Small intestine (tissue), 7 donors: ENCODE measurements at regions not wholly inside any gene's neighbourhood (a gene's known extent, or its start where the extent isn't known, plus 50 kb on each side); places are given as distances from the start of the nearest gene placed in this dataset.
"Not testable (repeated sequence)": the region's sequence is repeated elsewhere in the genome, so short reads cannot be mapped to it uniquely, and the experiment has no call there.

Experiments
- DNase-seq, 2 donors: peaks; one replicate each; pipeline versions ENCODE4 v3.0.0 to v3.0.0-alpha.2; 2013
- FAIRE-seq: peaks from 2 replicates; lab custom pipeline; 2012; peaks lifted over from hg19 to GRCh38; lab: Jason Lieb, UNC
- H3K27ac ChIP-seq, 3 donors: one replicate each; pipeline ENCODE4 v1.5.1; 2013; ENCODE audit warnings: low read length in 2 of 3, mild to moderate bottlenecking in 2 of 3, control low read depth in 1 of 3, inconsistent platforms in 1 of 3, low read depth in 1 of 3, moderate library complexity in 1 of 3
- H3K27me3 ChIP-seq, 3 donors: one replicate each; pipeline ENCODE4 v1.6.1; 2013; ENCODE audit warnings: low read length in 3 of 3, inconsistent platforms in 1 of 3; ENCODE audit not compliant: control insufficient read depth in 3 of 3, insufficient read depth in 3 of 3
- H3K36me3 ChIP-seq, 3 donors: one replicate each; pipeline ENCODE4 v1.6.1; 2013; ENCODE audit warnings: low read length in 3 of 3, inconsistent platforms in 1 of 3, low read depth in 1 of 3, mild to moderate bottlenecking in 1 of 3, moderate library complexity in 1 of 3; ENCODE audit not compliant: control insufficient read depth in 3 of 3, insufficient read depth in 2 of 3
- H3K4me1 ChIP-seq, 3 donors: one replicate each; pipeline ENCODE4 v1.6.1; 2013; ENCODE audit warnings: low read length in 2 of 3, inconsistent platforms in 1 of 3, low read depth in 1 of 3, mild to moderate bottlenecking in 1 of 3, moderate library complexity in 1 of 3; ENCODE audit not compliant: control insufficient read depth in 3 of 3, insufficient read depth in 2 of 3
- H3K4me3 ChIP-seq, 3 donors: one replicate each; pipeline ENCODE4 v1.5.1; 2013; ENCODE audit warnings: low read length in 3 of 3, control low read depth in 1 of 3, inconsistent platforms in 1 of 3, low read depth in 1 of 3, mild to moderate bottlenecking in 1 of 3, moderate library complexity in 1 of 3
- H3K9me3 ChIP-seq, 2 donors: one replicate each; pipeline ENCODE4 v1.6.1; 2013; ENCODE audit warnings: low read depth in 1 of 2, low read length in 1 of 2; ENCODE audit not compliant: control insufficient read depth in 2 of 2, insufficient read depth in 1 of 2
- WGBS, 3 donors: extraction: QIAGEN DNeasy Blood & Tissue Kit; methylation state at CpG; one replicate each; pipeline ENCODE4 v1.1.7; 2013; 5-methylcytosine and 5-hydroxymethylcytosine counted together
- donor health status: healthy with polysubstance abuse.
- donor health status: control.
- donor health status: control.
- donor health status: Bipolar disorder and iron deficiency.
- donor health status: healthy.

- Histone ChIP-seq H3K27ac (no peak overlapping the region), H3K4me1 (no peaks in the 10 kb centered on the region), H3K4me3 (no peak overlapping the region), H3K36me3 (no peaks in the 10 kb centered on the region), H3K9me3 (no peaks in the 10 kb centered on the region), H3K27me3 (no peaks in the 10 kb centered on the region)
- no peak for DNase-seq
- FAIRE-seq = no peak
Measured at GRCh38 chr4:104286867-104287266, 207.8 kb downstream of the CXXC4 start.

- FAIRE-seq = no peak
- Histone ChIP-seq H3K27me3 (no peaks in the 10 kb centered on the region), H3K4me3 (no peak overlapping the region), H3K27ac (no peak overlapping the region), H3K9me3 (no peaks in the 10 kb centered on the region), H3K36me3 (no peaks in the 10 kb centered on the region), H3K4me1 (no peaks in the 10 kb centered on the region)
- no peak for DNase-seq
Measured at GRCh38 chr4:104283303-104283702, 211.4 kb downstream of the CXXC4 start.

- H3K36me3 ChIP-seq = no peaks in the 10 kb centered on the region
Measured at GRCh38 chr4:104279744-104280143, 214.9 kb downstream of the CXXC4 start.

GRCh38 chr4:104272966-104273365 is 221.7 kb downstream of the CXXC4 start:
- Histone ChIP-seq H3K4me3 (no peak overlapping the region), H3K4me1 (no peaks in the 10 kb centered on the region), H3K27ac (no peak overlapping the region), H3K36me3 (no peaks in the 10 kb centered on the region), H3K27me3 (no peaks in the 10 kb centered on the region), H3K9me3 (no peaks in the 10 kb centered on the region)
- FAIRE-seq (no peak), DNase-seq (no peak)
- WGBS, 3 donors = 51 to 57% (median 52%) methylated on average over 2 of the region's 2 CpGs

More at GRCh38 chr4:104279744-104280143, 214.9 kb downstream of the CXXC4 start:
- Histone ChIP-seq H3K27me3 (no peaks in the 10 kb centered on the region), H3K4me1 (no peaks in the 10 kb centered on the region), H3K4me3 (no peak overlapping the region), H3K9me3 (no peaks in the 10 kb centered on the region), H3K27ac (no peak overlapping the region)
- DNase-seq (no peak), FAIRE-seq (no peak)
- 73 to 77% (median 75%) methylated on average over 5 of the region's 5 CpGs for WGBS, 3 donors

- DNase-seq, H3K9me3 ChIP-seq, H3K27me3 ChIP-seq, FAIRE-seq, H3K36me3 ChIP-seq, H3K4me3 ChIP-seq, H3K4me1 ChIP-seq, H3K27ac ChIP-seq: not testable (repeated sequence)
- WGBS, 3 donors = 91 to 93% (median 92%) methylated on average over 5 of the region's 5 CpGs
Measured at GRCh38 chr4:104269603-104270002, 225.1 kb downstream of the CXXC4 start.

- H3K27ac ChIP-seq = no peak overlapping the region
- H3K4me1 ChIP-seq = no peaks in the 10 kb centered on the region
- no peak for DNase-seq
- no peaks in the 10 kb centered on the region for H3K27me3 ChIP-seq
- H3K36me3 ChIP-seq = no peaks in the 10 kb centered on the region
- no peak overlapping the region for H3K4me3 ChIP-seq
- WGBS, 3 donors = 66 to 71% (median 71%) methylated on average over 3 of the region's 3 CpGs
- no peak for FAIRE-seq
- H3K9me3 ChIP-seq = no peaks in the 10 kb centered on the region
Measured at GRCh38 chr4:104263100-104263499, 231.6 kb downstream of the CXXC4 start.

- no peak for FAIRE-seq
- H3K9me3 ChIP-seq = no peaks in the 10 kb centered on the region
Measured at GRCh38 chr4:104262678-104263077, 232.0 kb downstream of the CXXC4 start.

GRCh38 chr4:104248726-104249125 is 246.0 kb downstream of the CXXC4 start:
- Histone ChIP-seq H3K36me3 (no peaks in the 10 kb centered on the region), H3K4me3 (no peak overlapping the region), H3K9me3 (no peaks in the 10 kb centered on the region), H3K4me1 (no peaks in the 10 kb centered on the region), H3K27ac (no peak overlapping the region), H3K27me3 (no peaks in the 10 kb centered on the region)
- WGBS, 3 donors = 92 to 95% (median 95%) methylated on average over 1 of the region's 1 CpG
- FAIRE-seq = no peak
- no peak for DNase-seq

More at GRCh38 chr4:104262678-104263077, 232.0 kb downstream of the CXXC4 start:
- Histone ChIP-seq H3K27me3 (no peaks in the 10 kb centered on the region), H3K4me3 (no peak overlapping the region), H3K27ac (no peak overlapping the region), H3K36me3 (no peaks in the 10 kb centered on the region), H3K4me1 (no peaks in the 10 kb centered on the region)
- 65 to 83% (median 66%) methylated on average over 2 of the region's 2 CpGs for WGBS, 3 donors
- DNase-seq = no peak

- Histone ChIP-seq H3K9me3 (no peaks in the 10 kb centered on the region), H3K4me1 (no peaks in the 10 kb centered on the region), H3K36me3 (no peaks in the 10 kb centered on the region), H3K27me3 (no peaks in the 10 kb centered on the region), H3K27ac (no peak overlapping the region), H3K4me3 (no peak overlapping the region)
- 43 to 50% (median 45%) methylated on average over 4 of the region's 4 CpGs for WGBS, 3 donors
- FAIRE-seq (no peak), DNase-seq (no peak)
Measured at GRCh38 chr4:104235967-104236366, 258.7 kb downstream of the CXXC4 start.
